H1 (cell line): ENCODE measurements at regions not wholly inside any gene's neighbourhood (a gene's known extent, or its start where the extent isn't known, plus 50 kb on each side); places are given as distances from the start of the nearest gene placed in this dataset.

ENCODE experiments used
- CTCF ChIA-PET: fragments of 300-600 bp; sonication (Branson Sonifier 250); formaldehyde crosslinking; loops from one replicate; lab custom pipeline; 2021; ENCODE audit not compliant: partially characterized antibody; lab: Charles Lee
- POLR2A ChIA-PET: fragments of 300-600 bp; sonication (Branson Sonifier 250); formaldehyde crosslinking; loops from one replicate; lab custom pipeline; 2021; ENCODE audit warnings: inconsistent platforms; ENCODE audit not compliant: partially characterized antibody; lab: Charles Lee
- DNase-seq, 2 experiments: peaks; one replicate each; pipeline versions ENCODE4 v3.0.0 to v3.0.0-alpha.2; 2010 to 2022; ENCODE audit warnings: low spot score in 2 of 2, low read depth in 1 of 2, mixed read lengths in 1 of 2
- FAIRE-seq: peaks from 2 replicates; lab custom pipeline; 2011; peaks lifted over from hg19 to GRCh38; lab: Jason Lieb, UNC
- H2AFZ ChIP-seq: 2 replicates; pipeline ENCODE4 v1.8.1; 2012; ENCODE audit warnings: low read length, inconsistent platforms
- H2AK5ac ChIP-seq: 2 replicates; pipeline ENCODE4 v1.6.1; 2013; ENCODE audit warnings: low read depth, low read length
- H2BK120ac ChIP-seq: replicated peaks from 2 replicates; pipeline ENCODE3; 2013; ENCODE audit warnings: low read depth, low read length, inconsistent platforms
- H2BK12ac ChIP-seq: 2 replicates; pipeline ENCODE4 v1.6.1; 2013; ENCODE audit warnings: low read depth, low read length
- H2BK15ac ChIP-seq: 2 replicates; pipeline ENCODE4 v1.6.1; 2013; ENCODE audit warnings: low read length
- H2BK20ac ChIP-seq: 2 replicates; pipeline ENCODE4 v1.6.1; 2013; ENCODE audit warnings: low read length
- H2BK5ac ChIP-seq: 2 replicates; pipeline ENCODE4 v1.6.1; 2013; ENCODE audit warnings: low read depth, low read length
- H3K14ac ChIP-seq: 2 replicates; pipeline ENCODE4 v1.6.1; 2013; ENCODE audit warnings: inconsistent platforms; ENCODE audit not compliant: insufficient read length
- H3K18ac ChIP-seq: 2 replicates; pipeline ENCODE4 v1.6.1; 2013; ENCODE audit warnings: low read length; ENCODE audit errors: extremely low read depth
- H3K23ac ChIP-seq: 2 replicates; pipeline ENCODE4 v1.6.1; 2013; ENCODE audit warnings: inconsistent platforms; ENCODE audit not compliant: insufficient read length
- H3K23me2 ChIP-seq: 2 replicates; pipeline ENCODE4 v1.6.1; 2013; ENCODE audit warnings: low read depth, low read length
- H3K27ac ChIP-seq: 2 replicates; pipeline ENCODE4 v1.6.1; 2011; ENCODE audit warnings: low read depth, low read length, inconsistent platforms
- H3K27me3 ChIP-seq, 4 experiments: replicated peaks in 1 of 4; 1 replicate in 1 of 4; 2 replicates in 3 of 4; pipeline versions ENCODE4 v1.6.1 to v1.8.1; 2011 to 2013; ENCODE audit warnings: low read length in 3 of 4, mild to moderate bottlenecking in 3 of 4, inconsistent platforms in 2 of 4, mixed read lengths in 2 of 4, moderate library complexity in 1 of 4; ENCODE audit not compliant: control insufficient read depth in 3 of 4, insufficient read depth in 3 of 4; ENCODE audit errors: extremely low read depth in 1 of 4
- H3K36me3 ChIP-seq, 4 experiments: 2 replicates each; pipeline versions ENCODE4 v1.6.1 to v1.8.1; 2011 to 2013; ENCODE audit warnings: mild to moderate bottlenecking in 4 of 4, low read length in 3 of 4, moderate library complexity in 2 of 4, control low read depth in 1 of 4, inconsistent platforms in 1 of 4; ENCODE audit not compliant: insufficient read depth in 4 of 4, control insufficient read depth in 2 of 4
- H3K4ac ChIP-seq: replicated peaks from 2 replicates; pipeline ENCODE3; 2013; ENCODE audit warnings: low read length, low read depth, mixed read lengths, inconsistent platforms; ENCODE audit not compliant: insufficient read length
- H3K4me1 ChIP-seq, 4 experiments: replicated peaks in 1 of 4; 1 replicate in 1 of 4; 2 replicates in 3 of 4; pipeline versions ENCODE4 v1.6.1 to v1.8.1; 2011 to 2013; ENCODE audit warnings: low read length in 3 of 4, inconsistent platforms in 2 of 4, mixed read lengths in 1 of 4; ENCODE audit not compliant: insufficient read depth in 4 of 4, control insufficient read depth in 3 of 4
- H3K4me2 ChIP-seq, 2 experiments: 2 replicates each; pipeline versions ENCODE4 v1.6.1 to v1.8.1; 2011 to 2013; ENCODE audit warnings: low read depth in 2 of 2, low read length in 2 of 2, control low read depth in 1 of 2, inconsistent platforms in 1 of 2, mild to moderate bottlenecking in 1 of 2; ENCODE audit not compliant: insufficient read depth in 1 of 2
- H3K4me3 ChIP-seq, 4 experiments: fragments of 200-600, 300-600 bp in 1 of 4; sonication (generic), shearing (Covaris generic), sonication (Bioruptor Twin) in 1 of 4; 2 replicates each; pipeline versions ENCODE4 v1.5.1 to v1.8.1; 2011 to 2016; ENCODE audit warnings: low read length in 4 of 4, low read depth in 3 of 4, control low read depth in 2 of 4, inconsistent platforms in 2 of 4, mild to moderate bottlenecking in 2 of 4, mixed read lengths in 1 of 4, moderate library complexity in 1 of 4; ENCODE audit not compliant: insufficient read depth in 2 of 4; ENCODE audit errors: extremely low read depth in 1 of 4
- H3K56ac ChIP-seq: replicated peaks from 2 replicates; pipeline ENCODE3; 2013; ENCODE audit warnings: low read depth, mild to moderate bottlenecking, mixed read lengths, low read length, inconsistent platforms; ENCODE audit not compliant: insufficient read length
- H3K79me1 ChIP-seq: 2 replicates; pipeline ENCODE4 v1.6.1; 2013; ENCODE audit warnings: low read depth, low read length, control low read depth
- H3K79me2 ChIP-seq, 2 experiments: 2 replicates each; pipeline versions ENCODE4 v1.6.1 to v1.8.1; 2012 to 2013; ENCODE audit warnings: low read length in 2 of 2, mild to moderate bottlenecking in 2 of 2, inconsistent platforms in 1 of 2; ENCODE audit not compliant: insufficient read depth in 2 of 2, control insufficient read depth in 1 of 2
- H3K9ac ChIP-seq, 4 experiments: replicated peaks in 1 of 4; 1 replicate in 1 of 4; 2 replicates in 3 of 4; pipeline versions ENCODE4 v1.6.1 to v1.8.1; 2011 to 2013; ENCODE audit warnings: low read depth in 3 of 4, low read length in 3 of 4, control low read depth in 2 of 4, mild to moderate bottlenecking in 2 of 4, moderate library complexity in 2 of 4, inconsistent platforms in 1 of 4; ENCODE audit errors: extremely low read depth in 1 of 4
- H3K9me3 ChIP-seq, 2 experiments: 2 replicates each; pipeline versions ENCODE4 v1.6.1 to v1.8.1; 2012 to 2013; ENCODE audit warnings: mild to moderate bottlenecking in 2 of 2, moderate library complexity in 2 of 2, control low read depth in 1 of 2, inconsistent platforms in 1 of 2, low read depth in 1 of 2, low read length in 1 of 2, mixed read lengths in 1 of 2; ENCODE audit not compliant: insufficient read depth in 2 of 2
- H4K20me1 ChIP-seq, 2 experiments: replicated peaks in 1 of 2; 2 replicates each; pipeline versions ENCODE3 to v1.8.1; 2011 to 2013; ENCODE audit warnings: inconsistent platforms in 2 of 2, low read length in 2 of 2, mild to moderate bottlenecking in 1 of 2; ENCODE audit not compliant: insufficient read depth in 2 of 2, control insufficient read depth in 1 of 2
- H4K5ac ChIP-seq: 2 replicates; pipeline ENCODE4 v1.6.1; 2013; ENCODE audit warnings: low read length, low read depth, mixed read lengths, inconsistent platforms; ENCODE audit not compliant: insufficient read length
- H4K8ac ChIP-seq: 2 replicates; pipeline ENCODE4 v1.8.0; 2013; ENCODE audit warnings: mild to moderate bottlenecking, moderate library complexity, low read length, inconsistent platforms; ENCODE audit not compliant: insufficient read depth; ENCODE audit errors: extremely low read depth
- H4K91ac ChIP-seq: replicated peaks from 2 replicates; pipeline ENCODE3; 2013; ENCODE audit warnings: low read length, mixed read lengths, inconsistent platforms; ENCODE audit not compliant: insufficient read length
- BRCA1 ChIP-seq: IDR thresholded peaks from 2 replicates; pipeline ENCODE4 v1.6.1; 2012; ENCODE audit warnings: low read depth, low read length, improper control_type of control experiment
- CBX5 ChIP-seq: fragments of 300-800, 300-1000 bp; sonication (generic); IDR thresholded peaks from 2 replicates; pipeline ENCODE4 v1.7.1; 2016; ENCODE audit warnings: antibody characterized with exemption, low read length, low read depth
- JUND ChIP-seq: IDR thresholded peaks from 2 replicates; pipeline ENCODE4 v1.6.1; 2011; ENCODE audit warnings: mild to moderate bottlenecking, improper control_type of control experiment, low read length
- WGBS, 2 experiments: shearing (Covaris generic) in 1 of 2; methylation state at CpG; one replicate each; pipeline versions ENCODE4 v1.1.6 to v1.1.7; 2013 to 2015; ENCODE audit warnings: low lambda C conversion rate in 2 of 2, mixed read lengths in 2 of 2, inconsistent platforms in 1 of 2, low coverage in 1 of 2, missing lambda C conversion rate in 1 of 2; ENCODE audit not compliant: insufficient replicate concordance in 2 of 2, insufficient coverage in 1 of 2, insufficient read length in 1 of 2; ENCODE audit errors: extremely low coverage in 1 of 2, missing lambda C conversion rate in 1 of 2; 5-methylcytosine and 5-hydroxymethylcytosine counted together

- no peak overlapping the region for H2BK15ac ChIP-seq
- no peak overlapping the region for H3K9ac ChIP-seq
- H3K4me3 ChIP-seq, result no peak overlapping the region
- no peak overlapping the region for H3K4ac ChIP-seq
- WGBS, 2 experiments, result 100% methylated on average over 2 of the region's 2 CpGs; no CpG with 5 or more reads in 1 of the 2 experiments
- no peak overlapping the region for H2BK5ac ChIP-seq
- H4K91ac ChIP-seq, result no peak overlapping the region
- H3K9me3 ChIP-seq, result no peaks in the 10 kb centered on the region
- no peaks in the 10 kb centered on the region for H3K36me3 ChIP-seq
- no peak overlapping the region for H2BK120ac ChIP-seq
- no peak for DNase-seq
- no peak overlapping the region for H3K56ac ChIP-seq
- H3K18ac ChIP-seq, result no peak overlapping the region
- no peak overlapping the region for H4K8ac ChIP-seq
- FAIRE-seq, result no peak
- no peaks in the 10 kb centered on the region for H3K4me1 ChIP-seq
- H4K20me1 ChIP-seq, result no peaks in the 10 kb centered on the region
- H2AFZ ChIP-seq, result no peak overlapping the region
- no peak overlapping the region for H2BK20ac ChIP-seq
- no peaks in the 10 kb centered on the region for H3K27me3 ChIP-seq
- no peaks in the 10 kb centered on the region for H3K79me1 ChIP-seq
- TF ChIP-seq JUND (no peak), CBX5 (no peak), BRCA1 (no peak)
- no peak overlapping the region for H2BK12ac ChIP-seq
- H3K23me2 ChIP-seq, result no peaks in the 10 kb centered on the region
- no peak overlapping the region for H3K27ac ChIP-seq
- no peak overlapping the region for H3K4me2 ChIP-seq
- H3K79me2 ChIP-seq, result no peaks in the 10 kb centered on the region
- ChIA-PET POLR2A (no interaction called here), CTCF (interaction anchor here (0.8 kb wide), 1 partner anchor 15 kb away, joined by 3 read pairs; no protein-coding TSS in a partner anchor)
- H3K14ac ChIP-seq, result no peak overlapping the region
- H4K5ac ChIP-seq, result no peak overlapping the region
- H3K23ac ChIP-seq, result no peak overlapping the region
- no peak overlapping the region for H2AK5ac ChIP-seq
Measured at GRCh38 chr11:107197932-107198331, 179.7 kb upstream of the GUCY1A2 start.
